Fibroblast of lung (primary cell): ENCODE measurements at regions not wholly inside any gene's neighbourhood (a gene's known extent, or its start where the extent isn't known, plus 50 kb on each side); places are given as distances from the start of the nearest gene placed in this dataset.
"Not testable (repeated sequence)": the region's sequence is repeated elsewhere in the genome, so short reads cannot be mapped to it uniquely, and the experiment has no call there.

Experiments
- DNase-seq, 2 donors: peaks; one replicate each; pipeline versions ENCODE4 v3.0.0 to v3.0.0-alpha.2; 2010; ENCODE audit warnings: low read depth in 2 of 2
- H2AFZ ChIP-seq: 2 replicates; pipeline ENCODE4 v1.5.1; 2012; ENCODE audit warnings: low read length, control low read depth, inconsistent platforms
- H3K27ac ChIP-seq: 2 replicates; pipeline ENCODE4 v1.5.1; 2011; ENCODE audit warnings: low read length, control low read depth; ENCODE audit not compliant: insufficient read depth
- H3K27me3 ChIP-seq: 2 replicates; pipeline ENCODE4 v1.5.1; 2011; ENCODE audit warnings: mild to moderate bottlenecking, low read length; ENCODE audit not compliant: control insufficient read depth, insufficient read depth
- H3K36me3 ChIP-seq: 2 replicates; pipeline ENCODE4 v1.5.1; 2011; ENCODE audit warnings: low read length; ENCODE audit not compliant: control insufficient read depth, insufficient read depth
- H3K4me1 ChIP-seq: 2 replicates; pipeline ENCODE4 v1.5.1; 2011; ENCODE audit warnings: low read length; ENCODE audit not compliant: control insufficient read depth, insufficient read depth; ENCODE audit errors: extremely low read depth
- H3K4me2 ChIP-seq: 2 replicates; pipeline ENCODE4 v1.5.1; 2011; ENCODE audit warnings: low read length, control low read depth; ENCODE audit not compliant: insufficient read depth; ENCODE audit errors: extremely low read depth
- H3K4me3 ChIP-seq, 4 experiments: fragments of 200-600 bp in 1 of 4; sonication (generic) in 1 of 4; replicated peaks in 1 of 4; 2 replicates each; pipeline ENCODE4 v1.5.1; 2011 to 2016; ENCODE audit warnings: low read length in 4 of 4, low read depth in 3 of 4, mild to moderate bottlenecking in 3 of 4, control low read depth in 2 of 4, inconsistent platforms in 1 of 4, mixed read lengths in 1 of 4; ENCODE audit not compliant: insufficient read depth in 1 of 4; ENCODE audit errors: control extremely low read depth in 1 of 4
- H3K79me2 ChIP-seq: 2 replicates; pipeline ENCODE4 v1.5.1; 2012; ENCODE audit warnings: mild to moderate bottlenecking, low read length, inconsistent platforms; ENCODE audit not compliant: control insufficient read depth, insufficient read depth
- H3K9ac ChIP-seq: 2 replicates; pipeline ENCODE4 v1.5.1; 2011; ENCODE audit warnings: mild to moderate bottlenecking, low read length, control low read depth; ENCODE audit not compliant: insufficient read depth
- H3K9me3 ChIP-seq: 2 replicates; pipeline ENCODE4 v1.5.1; 2012; ENCODE audit warnings: low read depth, low read length; ENCODE audit not compliant: control insufficient read depth, insufficient read depth
- H4K20me1 ChIP-seq: 2 replicates; pipeline ENCODE4 v1.5.1; 2011; ENCODE audit warnings: low read length; ENCODE audit not compliant: control insufficient read depth, insufficient read depth; ENCODE audit errors: extremely low read depth
- EZH2 ChIP-seq: IDR thresholded peaks from 2 replicates; pipeline ENCODE4 v1.5.1; 2012; ENCODE audit warnings: low read length, control low read depth, mild to moderate bottlenecking; ENCODE audit errors: missing control alignments
- TF ChIP-seq, protein P1 (sequence below), 2 donors: IDR thresholded peaks in 1 of 2; conservative IDR thresholded peaks in 1 of 2; 1 replicate in 1 of 2; 2 replicates in 1 of 2; pipeline ENCODE4 v1.5.1; 2011 to 2012; ENCODE audit warnings: low read length in 2 of 2, control low read depth in 1 of 2, inconsistent platforms in 1 of 2, low read depth in 1 of 2, mild to moderate bottlenecking in 1 of 2

DNA sequence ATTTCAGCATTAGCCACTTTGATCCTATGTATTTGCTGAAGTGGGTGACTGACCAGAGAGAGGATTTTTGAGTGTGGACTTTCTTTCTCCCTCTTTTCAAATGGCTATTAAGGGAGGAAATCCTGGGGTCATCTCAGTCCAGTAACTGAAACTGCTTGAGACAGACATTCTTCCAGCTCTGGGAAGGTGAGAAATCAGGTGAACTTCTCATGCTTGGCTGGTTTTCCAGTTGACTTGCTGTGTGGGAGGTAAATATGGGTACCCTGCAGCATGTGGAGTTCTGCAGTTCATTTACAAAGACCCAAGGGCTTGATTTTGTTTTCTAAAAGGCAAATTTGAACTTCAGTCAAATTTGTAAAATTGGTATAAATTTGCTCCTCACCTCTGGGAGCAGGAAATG, 461.1 kb upstream of the TBL1XR1 start:
- TF ChIP-seq, protein P1, sequence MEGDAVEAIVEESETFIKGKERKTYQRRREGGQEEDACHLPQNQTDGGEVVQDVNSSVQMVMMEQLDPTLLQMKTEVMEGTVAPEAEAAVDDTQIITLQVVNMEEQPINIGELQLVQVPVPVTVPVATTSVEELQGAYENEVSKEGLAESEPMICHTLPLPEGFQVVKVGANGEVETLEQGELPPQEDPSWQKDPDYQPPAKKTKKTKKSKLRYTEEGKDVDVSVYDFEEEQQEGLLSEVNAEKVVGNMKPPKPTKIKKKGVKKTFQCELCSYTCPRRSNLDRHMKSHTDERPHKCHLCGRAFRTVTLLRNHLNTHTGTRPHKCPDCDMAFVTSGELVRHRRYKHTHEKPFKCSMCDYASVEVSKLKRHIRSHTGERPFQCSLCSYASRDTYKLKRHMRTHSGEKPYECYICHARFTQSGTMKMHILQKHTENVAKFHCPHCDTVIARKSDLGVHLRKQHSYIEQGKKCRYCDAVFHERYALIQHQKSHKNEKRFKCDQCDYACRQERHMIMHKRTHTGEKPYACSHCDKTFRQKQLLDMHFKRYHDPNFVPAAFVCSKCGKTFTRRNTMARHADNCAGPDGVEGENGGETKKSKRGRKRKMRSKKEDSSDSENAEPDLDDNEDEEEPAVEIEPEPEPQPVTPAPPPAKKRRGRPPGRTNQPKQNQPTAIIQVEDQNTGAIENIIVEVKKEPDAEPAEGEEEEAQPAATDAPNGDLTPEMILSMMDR (conservative IDR thresholded peaks at IDR 0.05 in 1 of 2, IDR thresholded peaks at IDR 0.05 in 1 of 2; ENCODE audit: low read depth in 1 of 2, low read length in 2 of 2): no peak
- TF ChIP-seq EZH2: no peak
- H3K36me3 ChIP-seq: no peaks in the 10 kb centered on the region
- H3K4me2 ChIP-seq: no peak overlapping the region
- no peaks in the 10 kb centered on the region for H4K20me1 ChIP-seq
- no peaks in the 10 kb centered on the region for H3K79me2 ChIP-seq
- H3K27me3 ChIP-seq: no peaks in the 10 kb centered on the region
- H3K27ac ChIP-seq: no peak overlapping the region
- DNase-seq: no peak
- H3K4me3 ChIP-seq: no peak overlapping the region
- no peaks in the 10 kb centered on the region for H3K4me1 ChIP-seq
- no peaks in the 10 kb centered on the region for H3K9me3 ChIP-seq
- H2AFZ ChIP-seq: no peak overlapping the region
- no peak overlapping the region for H3K9ac ChIP-seq

DNA sequence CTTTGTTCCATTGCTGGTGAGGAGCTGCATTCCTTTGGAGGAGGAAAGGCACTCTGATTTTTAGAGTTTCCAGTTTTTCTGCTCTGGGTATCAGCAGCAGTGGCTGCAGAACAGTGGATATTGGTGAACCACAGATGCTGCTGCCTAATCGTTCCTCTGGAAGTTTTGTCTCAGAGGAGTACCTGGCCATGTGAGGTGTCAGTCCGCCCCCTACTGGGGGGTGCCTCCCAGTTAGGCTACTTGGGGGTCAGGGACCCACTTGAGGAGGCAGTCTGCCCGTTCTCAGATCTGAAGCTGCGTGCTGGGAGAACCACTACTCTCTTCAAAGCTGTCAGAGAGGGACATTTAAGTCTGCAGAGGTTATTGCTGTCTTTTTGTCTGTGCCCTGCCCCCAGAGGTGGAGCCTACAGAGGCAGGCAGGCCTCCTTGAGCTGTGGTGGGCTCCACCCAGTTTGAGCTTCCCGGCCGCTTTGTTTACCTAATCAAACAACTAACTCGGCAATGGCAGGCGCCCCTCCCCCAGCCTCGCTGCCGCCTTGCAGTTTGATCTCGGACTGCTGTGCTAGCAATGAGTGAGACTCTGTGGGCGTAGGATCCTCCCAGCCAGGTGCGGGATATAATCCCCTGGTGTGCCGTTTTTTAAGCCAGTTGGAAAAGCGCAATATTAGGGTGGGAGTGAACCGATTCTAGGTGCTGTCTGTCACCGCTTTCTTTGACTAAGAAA, 467.3 kb upstream of the TBL1XR1 start:
- H3K4me2 ChIP-seq, H3K27ac ChIP-seq, H3K4me1 ChIP-seq, H3K79me2 ChIP-seq, H3K9me3 ChIP-seq, H4K20me1 ChIP-seq, H3K27me3 ChIP-seq, H3K36me3 ChIP-seq, H3K4me3 ChIP-seq, H2AFZ ChIP-seq, DNase-seq, H3K9ac ChIP-seq: not testable (repeated sequence)

DNA sequence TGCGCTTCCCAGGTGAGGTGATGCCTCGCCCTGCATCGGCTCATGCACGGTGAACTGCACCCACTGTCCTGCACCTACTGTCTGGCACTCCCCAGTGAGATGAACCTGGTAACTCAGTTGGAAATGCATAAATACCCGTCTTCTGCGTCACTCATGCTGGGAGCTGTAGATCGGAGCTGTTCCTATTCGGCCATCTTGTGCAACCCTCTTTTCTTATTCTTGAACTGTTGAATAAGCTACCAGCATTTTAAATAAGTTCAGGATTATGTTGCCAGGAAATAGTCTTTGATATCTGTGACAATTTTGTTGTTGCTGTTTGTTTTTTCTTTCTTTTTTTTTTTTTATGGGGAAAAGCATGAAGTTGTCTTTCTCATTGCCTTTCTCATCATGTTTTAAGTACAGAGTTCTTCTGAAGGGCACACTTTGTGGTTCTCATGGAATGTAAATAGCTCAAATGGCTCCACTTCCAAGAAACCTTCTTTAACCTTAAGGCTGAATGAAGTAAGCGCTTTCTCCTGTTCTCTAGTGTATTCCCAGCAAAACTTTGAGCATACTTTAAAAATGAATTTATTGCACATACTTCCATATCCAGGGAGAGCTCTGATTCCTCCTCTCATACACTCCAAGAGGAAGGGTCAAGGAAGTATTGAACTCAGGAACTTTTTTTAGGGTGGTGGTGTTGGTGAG, 468.0 kb upstream of the TBL1XR1 start:
- H3K9me3 ChIP-seq: no peaks in the 10 kb centered on the region
- no peaks in the 10 kb centered on the region for H3K79me2 ChIP-seq
- TF ChIP-seq EZH2: no peak
- TF ChIP-seq, protein P1 (conservative IDR thresholded peaks at IDR 0.05 in 1 of 2, IDR thresholded peaks at IDR 0.05 in 1 of 2; ENCODE audit: low read depth in 1 of 2, low read length in 2 of 2): no peak
- no peak overlapping the region for H3K4me2 ChIP-seq
- no peak overlapping the region for H3K4me3 ChIP-seq
- H2AFZ ChIP-seq: no peak overlapping the region
- H3K9ac ChIP-seq: no peak overlapping the region
- DNase-seq: peak; percentile 77 to 87
- H4K20me1 ChIP-seq: no peaks in the 10 kb centered on the region
- no peaks in the 10 kb centered on the region for H3K27me3 ChIP-seq
- H3K27ac ChIP-seq: no peak overlapping the region
- H3K36me3 ChIP-seq: no peaks in the 10 kb centered on the region
- H3K4me1 ChIP-seq: no peaks in the 10 kb centered on the region
